CD4-positive, alpha-beta T cell treated with Interleukin-17A for 4 hours (primary cell): ENCODE measurements at regions not wholly inside any gene's neighbourhood (a gene's known extent, or its start where the extent isn't known, plus 50 kb on each side); places are given as distances from the start of the nearest gene placed in this dataset.

Experiments
- DNase-seq: peaks from one replicate; pipeline ENCODE4 v3.0.0-alpha.2; 2020; ENCODE audit warnings: mixed read lengths

GRCh38 chr12:67370979-67371378, 101.8 kb downstream of the CAND1 start:
- DNase-seq = no peak

- DNase-seq = no peak
Observed at GRCh38 chr12:67377021-67377420, 107.9 kb downstream of the CAND1 start.

- DNase-seq = no peak
Observed at GRCh38 chr12:67377541-67377940, 108.4 kb downstream of the CAND1 start.

- DNase-seq = no peak
Observed at GRCh38 chr12:67382241-67382871, 113.2 kb downstream of the CAND1 start.

GRCh38 chr12:67386869-67387565, 117.9 kb downstream of the CAND1 start:
- DNase-seq = no peak

- DNase-seq = no peak
Observed at GRCh38 chr12:67388331-67389138, 119.4 kb downstream of the CAND1 start.

GRCh38 chr12:67390273-67390672, 121.1 kb downstream of the CAND1 start:
- DNase-seq = no peak

- DNase-seq = no peak
Observed at GRCh38 chr12:67391034-67391433, 121.9 kb downstream of the CAND1 start.

- DNase-seq = no peak
Observed at GRCh38 chr12:67391656-67392055, 122.5 kb downstream of the CAND1 start.

- no peak for DNase-seq
Observed at GRCh38 chr12:67394550-67394949, 125.4 kb downstream of the CAND1 start.

GRCh38 chr12:67400742-67401141, 131.6 kb downstream of the CAND1 start:
- no peak for DNase-seq

GRCh38 chr12:67410246-67410645, 141.1 kb downstream of the CAND1 start:
- DNase-seq = no peak

- no peak for DNase-seq
Observed at GRCh38 chr12:67410667-67411067, 141.5 kb downstream of the CAND1 start.

GRCh38 chr12:67411562-67411961, 142.4 kb downstream of the CAND1 start:
- no peak for DNase-seq

- DNase-seq = no peak
Observed at GRCh38 chr12:67413577-67413976, 144.4 kb downstream of the CAND1 start.

- DNase-seq = no peak
Observed at GRCh38 chr12:67414011-67414715, 145.0 kb downstream of the CAND1 start.

- no peak for DNase-seq
Observed at GRCh38 chr12:67415473-67415872, 146.3 kb downstream of the CAND1 start.

GRCh38 chr12:67419810-67420209, 150.7 kb downstream of the CAND1 start:
- DNase-seq = no peak

GRCh38 chr12:67420506-67420905, 151.3 kb downstream of the CAND1 start:
- no peak for DNase-seq

- DNase-seq = no peak
Observed at GRCh38 chr12:67422081-67422480, 152.9 kb downstream of the CAND1 start.

- no peak for DNase-seq
Observed at GRCh38 chr12:67424784-67425183, 155.6 kb downstream of the CAND1 start.

GRCh38 chr12:67425394-67425793, 156.2 kb downstream of the CAND1 start:
- DNase-seq = no peak

GRCh38 chr12:67426067-67426466, 156.9 kb downstream of the CAND1 start:
- DNase-seq = no peak
